ENCODE measurements at regions not wholly inside any gene's neighbourhood (a gene's known extent, or its start where the extent isn't known, plus 50 kb on each side); places are given as distances from the start of the nearest gene placed in this dataset.
"Not testable (repeated sequence)": the region's sequence is repeated elsewhere in the genome, so short reads cannot be mapped to it uniquely, and the experiment has no call there.

DNA sequence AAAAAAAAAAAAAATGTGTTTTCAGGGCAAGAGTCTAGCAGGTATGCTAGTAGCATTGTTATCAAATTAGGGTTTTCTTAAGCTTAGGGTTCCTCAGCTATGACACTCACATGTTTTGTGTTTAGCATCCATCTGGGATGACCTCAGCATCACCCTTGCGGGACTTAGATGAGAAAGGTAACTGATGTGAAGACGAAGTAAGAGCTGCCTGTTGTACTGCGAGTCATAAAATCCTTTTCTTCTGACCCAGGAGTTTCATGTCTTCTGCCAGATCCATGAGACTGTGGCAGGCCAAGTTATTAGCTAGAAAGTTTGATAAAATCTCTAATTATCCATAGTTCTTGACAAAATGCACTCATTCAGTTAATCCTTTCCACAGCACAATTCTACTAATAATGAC lies 1251.1 kb downstream of the AMY1C start:
- no peak for DNase-seq

DNA sequence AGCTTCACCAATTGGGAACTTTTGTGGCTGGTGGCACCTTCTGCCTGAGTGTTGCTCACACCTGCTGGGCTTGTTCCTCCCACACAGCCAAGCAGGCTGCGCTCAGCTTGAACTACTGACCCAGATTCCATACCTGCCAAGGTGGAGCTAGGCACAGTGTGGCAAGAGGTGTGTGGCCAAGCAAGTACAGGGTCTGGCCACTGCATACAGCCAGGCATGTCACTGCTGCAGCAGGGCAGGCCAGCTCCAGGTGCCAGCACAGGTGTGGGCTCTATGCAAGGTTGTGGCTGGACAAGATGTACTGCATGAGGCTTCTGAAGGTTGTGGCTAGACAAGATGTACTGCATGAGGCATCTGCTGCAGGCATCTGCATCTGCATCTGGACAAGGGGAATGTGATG lies 1254.8 kb downstream of the AMY1C start:
- no peak for DNase-seq

DNA sequence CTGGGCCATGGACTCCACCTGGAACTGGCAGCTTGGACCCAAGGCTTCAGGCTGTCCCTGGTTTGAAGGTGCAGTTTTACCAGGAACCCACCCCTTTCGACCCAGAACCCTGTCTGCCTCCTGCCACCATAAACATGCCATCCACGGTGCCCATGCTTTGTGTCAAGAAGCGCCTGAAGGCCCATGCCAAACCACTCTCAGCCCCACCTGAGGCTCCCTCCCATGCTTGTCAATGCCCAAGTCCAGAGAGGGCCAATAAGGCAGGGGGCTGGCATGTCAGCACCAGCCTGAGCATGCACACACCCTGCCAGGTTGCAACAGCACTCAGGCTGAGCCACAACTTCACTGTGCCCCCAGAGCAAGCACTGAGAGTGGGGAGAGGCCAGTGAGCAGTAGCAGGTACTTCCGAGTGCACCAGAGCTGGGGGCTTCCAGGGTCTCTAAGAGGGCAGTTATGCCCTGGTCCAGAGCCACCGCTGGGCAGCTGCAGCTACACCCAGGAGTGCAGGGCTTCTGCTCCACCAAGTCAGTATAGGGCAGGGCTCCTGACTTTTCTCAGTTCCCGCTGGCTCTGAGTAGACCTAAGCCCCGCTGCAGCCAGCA lies 1256.0 kb downstream of the AMY1C start:
- DNase-seq: no peak

DNA sequence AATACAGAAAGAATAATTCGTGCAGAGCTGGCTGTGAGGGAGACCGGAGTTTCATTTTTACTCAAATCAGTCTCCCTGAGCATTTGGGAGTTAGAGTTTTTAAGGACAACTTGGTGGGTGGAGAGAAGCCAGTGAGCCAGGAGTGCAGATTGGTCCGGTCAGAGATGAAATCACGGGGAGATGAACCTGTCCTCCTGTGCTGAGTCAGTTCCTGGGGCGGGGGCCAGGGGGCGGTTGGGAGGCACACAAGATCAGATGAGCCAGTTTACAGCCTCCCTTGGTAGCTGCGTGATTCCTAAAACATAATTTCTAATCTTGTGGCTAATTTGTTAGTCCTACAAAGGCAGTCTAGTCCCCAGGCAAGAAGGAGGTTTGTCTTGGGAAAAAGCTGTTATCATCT lies 1267.9 kb downstream of the AMY1C start:
- no peak for DNase-seq

DNA sequence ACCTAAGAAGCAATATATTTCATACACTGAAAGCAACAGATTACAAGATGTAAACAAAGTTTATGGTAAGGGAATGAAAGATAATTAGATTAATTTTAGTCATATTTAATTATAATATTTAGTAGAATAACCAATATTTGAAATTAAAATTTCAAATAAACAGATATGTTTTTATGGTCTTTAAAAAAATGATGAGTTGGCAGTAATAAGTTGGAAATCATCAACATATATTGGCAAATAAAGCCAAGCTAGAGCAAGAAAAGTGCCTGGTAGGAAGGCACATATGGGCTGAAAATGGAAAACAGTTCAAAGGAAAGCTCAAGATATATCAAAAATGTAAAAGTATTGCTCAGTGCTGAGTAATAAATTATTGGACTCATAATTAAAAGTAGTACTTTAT lies 1274.0 kb downstream of the AMY1C start:
- no peak for DNase-seq

DNA sequence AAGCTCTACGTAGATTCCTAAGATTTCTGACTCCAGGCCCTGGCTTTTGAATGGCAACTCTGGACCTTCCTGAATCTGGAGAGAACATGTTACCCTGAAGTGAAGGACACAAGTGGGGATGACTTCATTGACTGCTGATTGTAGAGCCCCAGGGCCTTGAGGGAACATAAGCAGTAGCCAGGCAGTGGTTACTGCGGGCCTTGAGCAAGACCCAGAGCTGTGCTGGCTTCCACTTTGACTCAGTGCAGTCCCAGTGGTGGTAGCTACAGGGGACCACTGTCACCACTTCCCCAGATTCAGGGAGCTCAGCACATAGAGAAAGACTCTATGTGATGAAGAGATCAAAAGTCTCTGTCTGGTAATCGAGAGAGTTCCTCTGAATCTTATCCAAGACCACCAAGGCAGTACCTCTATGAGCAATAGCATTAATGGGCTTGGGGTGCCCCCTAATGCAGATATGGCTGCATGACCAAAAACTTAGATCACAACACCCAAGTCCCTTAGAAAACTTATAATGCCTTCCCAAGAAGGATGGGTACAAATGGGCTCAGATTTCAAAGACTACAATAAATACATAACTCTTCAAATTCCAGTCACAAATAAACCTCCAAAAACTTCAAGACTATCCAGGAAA lies 1278.3 kb downstream of the AMY1C start:
- no peak for DNase-seq

DNA sequence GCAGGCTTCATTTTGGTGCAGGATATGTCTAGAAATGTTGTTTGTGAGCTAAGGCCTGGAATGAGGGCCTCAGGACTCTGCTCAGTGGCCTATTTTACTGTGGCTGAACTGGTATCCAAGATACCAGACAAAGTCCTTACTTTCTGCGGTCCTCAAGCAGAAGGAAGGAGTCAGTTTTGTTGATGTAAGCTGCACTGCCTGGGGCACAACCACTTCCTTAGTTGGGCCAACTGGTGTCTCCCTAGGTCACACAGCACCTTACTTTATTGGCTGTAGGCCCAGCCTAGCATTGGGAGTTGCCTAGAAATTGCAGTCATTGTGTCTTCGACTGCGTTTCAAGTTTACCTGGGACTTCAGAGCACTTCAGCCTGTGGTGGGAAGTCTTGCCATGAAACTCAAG lies 1322.7 kb downstream of the AMY1C start:
- DNase-seq: no peak

DNA sequence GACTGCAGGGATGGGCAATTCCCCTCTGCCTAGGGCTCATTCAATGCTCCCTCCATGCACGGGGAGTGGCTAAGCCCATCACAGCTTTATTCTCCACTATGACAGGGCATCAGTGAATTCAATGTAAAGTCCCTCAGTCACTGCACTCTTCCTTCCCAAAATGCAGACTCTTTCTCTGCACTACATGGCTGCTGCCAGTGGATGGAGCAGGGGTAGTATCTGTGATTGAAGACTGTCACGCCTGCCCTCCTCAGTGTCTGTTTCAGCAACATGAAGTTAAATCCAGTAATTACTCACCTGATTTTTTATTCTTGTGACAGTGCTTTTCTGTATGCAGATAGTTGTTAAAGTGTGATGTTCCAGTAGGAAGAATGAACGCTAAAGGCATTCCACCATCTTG lies 1323.2 kb downstream of the AMY1C start:
- no peak for DNase-seq

DNA sequence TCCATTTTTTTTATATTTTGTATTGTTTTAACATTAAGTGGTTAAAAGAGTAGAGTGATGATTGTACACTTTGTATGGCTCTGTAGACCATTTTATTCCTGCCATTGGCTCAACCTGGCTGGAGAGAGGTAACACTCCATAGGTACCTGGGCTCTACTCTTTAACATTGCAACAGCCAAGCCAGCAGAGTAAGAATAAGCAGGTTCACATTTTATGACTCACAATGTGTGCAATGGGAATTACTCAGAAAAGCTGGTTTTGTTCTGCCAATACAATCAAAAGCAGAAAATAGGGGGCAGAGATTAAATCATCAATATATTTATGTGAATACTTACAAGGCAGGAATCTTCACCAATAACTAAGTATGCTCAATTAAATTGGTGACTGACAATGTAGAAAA lies 1324.0 kb downstream of the AMY1C start:
- DNase-seq: no peak

DNA sequence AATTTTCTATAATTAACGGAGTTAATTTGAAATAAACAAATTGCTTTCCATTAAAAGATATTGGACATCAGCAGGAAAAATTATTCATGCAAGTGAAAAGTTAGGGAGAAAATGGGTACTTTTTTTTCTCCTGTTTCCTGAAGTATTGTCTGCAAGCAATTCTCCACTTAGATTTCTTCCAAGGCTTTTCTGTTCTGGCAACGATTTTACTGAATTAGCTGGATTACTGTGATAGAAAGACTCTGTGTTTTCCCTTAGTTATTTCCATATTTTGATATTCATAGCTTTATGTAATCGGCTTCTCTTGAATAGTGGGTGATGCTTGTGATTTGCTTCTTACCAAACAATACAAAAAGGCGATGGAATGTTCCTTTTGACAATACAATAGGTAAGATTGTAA lies 1333.9 kb downstream of the AMY1C start:
- no peak for DNase-seq

DNA sequence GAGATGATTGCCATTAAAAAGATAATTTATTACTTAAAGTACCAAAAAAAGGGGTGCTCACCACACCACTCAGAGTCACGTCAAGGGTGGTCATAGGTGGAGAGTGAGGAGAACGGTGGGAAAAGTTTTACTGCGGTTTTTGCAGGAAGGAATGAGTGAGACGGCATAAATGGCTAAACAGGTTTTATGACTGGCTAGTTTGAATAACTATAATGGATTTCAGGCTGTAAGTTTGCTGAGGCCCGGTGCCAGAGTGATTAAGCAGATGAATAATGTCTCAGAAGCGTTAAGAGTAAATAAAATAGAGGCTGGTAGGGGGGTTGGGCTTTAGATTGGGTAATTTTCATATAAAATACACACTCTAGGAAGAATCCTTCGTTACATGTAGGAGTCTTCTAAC lies 1337.8 kb downstream of the AMY1C start:
- no peak for DNase-seq

DNA sequence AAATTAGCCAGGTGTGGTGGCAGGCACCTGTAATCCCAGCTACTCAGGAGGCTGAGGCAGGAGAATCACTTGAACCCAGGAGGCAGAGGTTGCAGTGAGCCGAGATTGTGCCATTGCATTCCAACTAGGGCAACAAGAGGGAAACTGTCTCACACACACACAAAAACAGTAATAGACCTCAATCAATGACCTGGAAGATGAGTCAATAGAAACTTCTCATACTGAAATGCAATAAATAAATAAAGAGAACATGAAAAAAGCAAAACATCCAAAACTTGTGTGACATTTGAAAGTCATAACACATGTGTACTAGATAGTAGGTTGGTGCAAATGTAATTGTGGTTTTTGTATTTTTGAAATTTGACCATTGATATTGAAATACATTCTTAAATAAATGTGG lies 1338.5 kb downstream of the AMY1C start:
- DNase-seq: no peak

DNA sequence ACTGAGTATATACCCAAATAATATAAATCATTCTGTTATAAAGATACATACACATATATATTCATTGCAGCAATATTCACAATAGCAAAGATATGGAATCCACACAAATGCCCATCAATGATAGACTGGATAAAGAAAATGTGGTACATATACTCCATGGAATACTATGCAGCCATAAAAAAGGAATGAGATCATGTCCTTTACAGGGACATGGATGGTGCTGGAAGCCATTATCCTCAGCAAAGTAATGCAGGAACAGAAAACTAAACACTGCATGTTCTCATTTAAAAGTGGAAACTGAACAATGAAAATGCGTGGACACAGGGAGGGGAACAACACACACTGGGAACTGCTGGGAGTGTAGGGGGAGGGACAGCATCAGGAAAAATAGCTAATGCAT lies 1344.2 kb downstream of the AMY1C start:
- not testable (repeated sequence) for DNase-seq

DNA sequence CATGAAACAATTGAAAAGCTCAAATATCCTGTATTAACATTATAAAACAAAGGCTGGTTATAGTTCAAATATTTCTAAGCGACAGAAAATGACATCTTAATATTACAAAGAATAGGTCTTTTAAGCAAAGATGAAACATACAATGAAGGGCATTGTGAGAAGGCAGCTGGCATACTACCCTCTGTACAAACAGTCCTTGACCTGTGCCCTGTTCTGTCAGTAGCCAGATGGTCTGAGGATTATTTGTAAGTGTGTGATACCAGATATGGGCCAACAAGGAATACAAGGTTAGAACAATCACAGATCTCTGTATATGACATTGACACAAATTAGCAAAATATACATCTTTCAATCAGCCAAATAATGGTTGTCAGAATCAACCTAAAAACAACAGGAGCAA lies 1350.4 kb downstream of the AMY1C start:
- no peak for DNase-seq

DNA sequence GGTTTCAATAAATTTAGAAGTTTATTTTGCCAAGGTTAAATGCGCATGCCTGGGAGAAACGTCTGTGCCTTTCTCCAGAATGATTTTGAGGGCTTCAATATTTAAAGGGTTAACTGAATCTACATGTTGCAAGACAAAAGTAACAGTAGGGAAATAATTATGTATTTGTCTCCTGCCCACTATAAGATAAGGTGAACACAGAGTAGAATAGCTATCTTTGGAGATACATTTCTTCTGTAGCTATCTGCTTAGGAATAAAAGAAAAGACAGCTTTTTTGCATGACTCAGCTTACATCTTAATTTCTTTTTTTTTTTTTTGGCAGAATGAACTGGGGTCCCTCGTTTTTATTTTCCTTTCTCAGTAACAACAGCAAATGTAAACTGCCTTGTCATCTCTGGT lies 1351.6 kb downstream of the AMY1C start:
- no peak for DNase-seq

DNA sequence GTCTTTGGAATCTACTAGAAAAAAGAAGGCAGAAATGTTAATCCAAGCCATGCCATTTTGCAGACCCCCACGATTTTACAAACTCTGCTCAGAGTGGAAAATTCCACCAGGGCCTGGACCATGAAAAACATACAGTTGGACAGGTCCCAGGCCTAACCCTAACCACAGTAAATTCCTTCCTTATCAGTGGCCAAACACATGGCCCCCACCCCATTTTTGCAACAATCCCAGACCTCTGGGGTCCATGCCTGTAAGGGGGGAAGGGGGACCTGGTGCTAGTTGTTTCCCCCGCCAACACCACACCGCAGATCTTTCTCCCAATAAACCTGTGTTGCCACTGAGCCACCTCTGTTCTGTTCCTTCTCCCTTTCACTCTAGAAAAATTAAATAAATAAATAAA lies 1352.7 kb downstream of the AMY1C start:
- DNase-seq: no peak

DNA sequence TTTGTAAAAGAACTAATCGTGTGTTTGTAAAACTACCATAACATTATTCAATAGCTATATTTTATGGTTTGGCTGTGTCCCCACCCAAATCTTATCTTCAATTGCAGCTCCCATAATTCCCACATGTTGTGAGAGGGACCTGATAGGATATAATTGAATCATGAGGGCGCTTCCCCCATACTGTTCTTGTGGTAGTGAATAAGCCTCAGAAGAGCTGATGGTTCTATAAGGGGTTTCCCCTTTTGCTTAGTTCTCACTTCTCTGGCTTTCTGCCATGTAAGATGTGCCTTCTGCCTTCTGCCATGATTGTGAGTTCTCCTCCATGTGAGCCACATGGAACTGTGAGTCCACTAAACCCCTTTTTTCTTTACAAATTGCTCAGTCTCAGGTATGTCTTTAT lies 1372.3 kb downstream of the AMY1C start:
- no peak for DNase-seq

DNA sequence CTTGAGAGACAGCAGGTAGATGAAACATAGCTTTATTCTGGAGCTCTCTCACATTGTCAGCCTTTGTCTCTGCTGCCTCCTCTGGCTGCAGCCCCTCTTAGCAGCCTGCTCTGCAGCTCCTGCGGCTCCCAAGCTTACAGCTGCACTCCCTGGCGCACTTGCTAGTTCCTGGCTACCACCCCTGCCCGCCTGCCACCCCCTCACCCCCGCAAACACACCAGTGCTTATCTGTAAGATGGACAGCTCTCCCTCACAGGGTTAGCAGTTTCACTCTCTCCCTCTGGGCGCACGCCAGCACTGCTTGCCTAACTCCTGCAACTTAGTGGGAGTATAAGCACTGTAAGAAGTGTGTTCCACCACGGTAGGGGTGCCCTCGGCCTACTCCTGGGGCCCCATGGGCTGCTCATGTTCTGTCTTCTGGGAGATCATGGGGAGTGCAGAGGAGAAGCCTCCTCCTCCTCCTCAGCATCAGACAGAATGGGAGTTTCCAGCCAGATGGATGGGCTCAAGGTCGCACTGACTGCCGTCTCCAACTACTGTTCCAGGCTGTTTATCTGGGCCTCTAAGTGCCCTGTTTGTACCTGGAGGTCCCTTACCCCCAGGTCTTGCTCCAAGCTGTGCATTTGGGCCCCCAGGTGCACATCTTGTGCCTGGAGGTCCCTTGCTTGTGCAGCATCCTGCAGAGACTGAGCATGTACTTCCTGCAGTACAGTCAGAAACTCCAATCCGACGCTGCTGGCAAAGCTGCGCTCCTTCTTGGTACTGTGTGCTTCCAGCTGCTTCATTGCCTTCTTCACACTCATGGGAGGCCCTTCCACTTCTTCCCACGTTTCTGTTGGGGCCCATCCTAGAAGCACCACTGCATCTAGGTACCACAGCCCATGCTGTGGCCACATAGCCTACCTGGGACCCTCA lies 1388.1 kb downstream of the AMY1C start:
- DNase-seq: no peak

DNA sequence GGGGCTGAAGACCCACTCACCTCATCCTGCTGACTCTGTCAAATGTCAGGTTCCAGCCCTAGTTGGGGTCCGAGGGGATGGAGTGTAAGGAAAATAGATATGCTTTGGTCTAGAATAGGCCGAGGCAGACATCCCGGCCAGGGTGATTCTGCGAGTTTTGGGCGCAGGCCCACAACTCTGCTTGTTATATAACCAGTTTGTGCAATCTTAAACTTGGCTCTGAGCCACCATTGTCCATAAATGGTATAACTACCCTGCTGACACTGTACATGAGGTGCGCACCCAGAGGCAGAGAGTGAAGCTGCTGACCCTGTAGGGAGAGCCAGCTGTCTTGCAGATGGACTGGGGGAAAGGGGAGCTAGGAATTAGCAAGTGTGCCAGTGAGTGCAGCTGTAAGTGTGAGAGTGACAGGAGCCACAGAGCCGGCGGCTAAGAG lies 1388.8 kb downstream of the AMY1C start:
- DNase-seq: no peak

DNA sequence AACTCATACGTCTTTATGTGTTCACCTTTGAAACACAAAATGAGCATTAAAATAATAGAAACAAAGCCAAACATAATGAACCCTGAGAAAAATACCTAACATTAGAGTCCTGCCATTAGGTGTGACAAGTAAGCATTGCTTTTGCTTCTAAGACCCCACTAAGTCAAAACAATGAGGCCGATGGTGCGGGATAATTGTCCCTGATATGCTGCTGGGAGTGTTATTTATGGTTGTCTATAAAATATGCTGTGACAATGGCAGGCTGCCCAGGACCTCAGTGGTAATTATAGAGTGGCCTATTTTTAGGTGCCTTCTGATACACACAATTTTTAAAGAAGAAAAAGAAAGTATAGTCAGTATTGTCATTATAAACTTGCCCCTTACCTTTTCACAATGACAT lies 1423.1 kb downstream of the AMY1C start:
- DNase-seq: peak; percentile 83

DNA sequence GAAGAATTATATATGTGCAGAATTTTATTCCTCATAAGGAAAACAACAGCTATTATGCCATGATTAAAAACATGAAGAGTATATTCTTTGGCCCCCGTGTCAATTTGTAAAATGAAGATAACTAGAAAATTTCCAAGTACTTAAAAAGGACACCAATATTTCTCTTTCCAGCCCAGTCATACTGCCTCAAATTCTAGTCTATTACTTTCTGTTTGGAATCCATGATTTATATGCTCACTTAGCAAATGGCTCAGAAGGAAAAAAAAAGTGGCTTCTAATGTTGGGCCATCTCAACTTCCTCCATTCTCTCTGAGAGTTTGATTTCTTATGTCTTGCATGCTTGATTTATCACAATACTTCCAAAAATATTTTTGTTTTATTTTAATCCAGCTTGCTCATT lies 1431.1 kb downstream of the AMY1C start:
- no peak for DNase-seq

DNA sequence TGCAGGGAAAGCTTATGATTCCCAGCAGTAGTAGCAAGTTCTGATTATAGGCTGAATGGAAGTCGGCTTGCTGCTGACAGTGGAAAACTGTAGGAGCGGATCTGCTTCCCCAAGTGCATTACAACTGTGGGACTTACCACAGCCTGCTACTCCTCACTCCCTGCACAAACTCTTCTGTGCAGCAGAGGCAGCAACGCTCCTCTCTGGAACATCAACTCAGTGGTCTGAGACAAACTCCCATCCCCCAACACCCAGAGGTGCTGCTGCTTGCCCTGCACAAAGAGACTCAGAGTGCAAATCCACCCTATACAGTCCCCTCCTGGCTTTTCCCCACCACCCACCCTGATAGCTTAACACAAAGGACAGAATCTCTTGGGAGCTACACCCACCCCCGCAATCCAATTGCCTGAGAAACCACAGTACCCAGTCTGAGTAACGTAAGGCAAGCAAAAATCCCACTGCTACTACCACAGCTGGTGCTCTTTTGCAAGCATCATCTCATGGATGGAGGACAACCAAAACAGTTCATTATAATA lies 1455.2 kb downstream of the AMY1C start:
- no peak for DNase-seq

DNA sequence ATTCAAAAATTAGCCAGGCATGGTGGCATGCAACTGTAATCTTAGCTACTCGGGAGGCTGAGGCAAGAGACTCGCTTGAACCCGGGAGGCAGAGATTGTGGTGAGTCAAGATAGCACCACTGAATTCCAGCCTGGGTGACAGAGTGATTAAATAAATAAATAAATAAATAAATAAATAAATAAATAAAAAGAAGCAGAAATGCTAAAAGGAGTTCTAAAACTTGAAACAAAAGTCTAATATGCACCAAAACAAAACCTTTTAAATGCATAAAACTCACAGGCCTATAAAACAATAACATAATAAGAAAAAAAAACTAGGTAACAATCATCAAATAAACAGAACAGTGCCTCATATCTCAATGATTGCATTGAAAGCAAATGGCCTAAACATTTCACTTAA lies 1458.9 kb downstream of the AMY1C start:
- no peak for DNase-seq

DNA sequence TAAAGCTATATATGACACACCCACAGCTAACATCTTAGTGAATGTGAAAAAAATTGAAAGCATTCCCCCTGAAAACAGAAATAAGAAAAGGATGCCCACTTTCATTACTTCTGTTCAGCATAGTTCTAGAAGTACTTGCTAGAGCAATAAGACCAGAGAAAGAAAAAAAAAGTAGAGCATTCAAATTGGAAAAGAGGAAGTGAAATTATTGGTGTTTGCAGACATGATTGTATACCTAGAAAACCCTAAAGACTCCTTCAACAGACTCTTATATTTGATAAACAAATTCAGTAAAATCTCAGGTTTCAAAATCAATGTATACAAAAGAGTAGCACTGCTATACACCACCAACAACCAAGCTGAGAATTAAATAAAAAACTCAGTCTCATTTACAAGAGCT lies 1461.0 kb downstream of the AMY1C start:
- no peak for DNase-seq

Data from NCI-H1417 treated with DMSO at 0.1 percent for 48 hours (cell line).